ENCODE measurements at regions not wholly inside any gene's neighbourhood (a gene's known extent, or its start where the extent isn't known, plus 50 kb on each side); places are given as distances from the start of the nearest gene placed in this dataset.

GRCh38 chr10:56487746-56488145, 126.7 kb upstream of the ZWINT start (continued):
- TF ChIP-seq, protein P1, sequence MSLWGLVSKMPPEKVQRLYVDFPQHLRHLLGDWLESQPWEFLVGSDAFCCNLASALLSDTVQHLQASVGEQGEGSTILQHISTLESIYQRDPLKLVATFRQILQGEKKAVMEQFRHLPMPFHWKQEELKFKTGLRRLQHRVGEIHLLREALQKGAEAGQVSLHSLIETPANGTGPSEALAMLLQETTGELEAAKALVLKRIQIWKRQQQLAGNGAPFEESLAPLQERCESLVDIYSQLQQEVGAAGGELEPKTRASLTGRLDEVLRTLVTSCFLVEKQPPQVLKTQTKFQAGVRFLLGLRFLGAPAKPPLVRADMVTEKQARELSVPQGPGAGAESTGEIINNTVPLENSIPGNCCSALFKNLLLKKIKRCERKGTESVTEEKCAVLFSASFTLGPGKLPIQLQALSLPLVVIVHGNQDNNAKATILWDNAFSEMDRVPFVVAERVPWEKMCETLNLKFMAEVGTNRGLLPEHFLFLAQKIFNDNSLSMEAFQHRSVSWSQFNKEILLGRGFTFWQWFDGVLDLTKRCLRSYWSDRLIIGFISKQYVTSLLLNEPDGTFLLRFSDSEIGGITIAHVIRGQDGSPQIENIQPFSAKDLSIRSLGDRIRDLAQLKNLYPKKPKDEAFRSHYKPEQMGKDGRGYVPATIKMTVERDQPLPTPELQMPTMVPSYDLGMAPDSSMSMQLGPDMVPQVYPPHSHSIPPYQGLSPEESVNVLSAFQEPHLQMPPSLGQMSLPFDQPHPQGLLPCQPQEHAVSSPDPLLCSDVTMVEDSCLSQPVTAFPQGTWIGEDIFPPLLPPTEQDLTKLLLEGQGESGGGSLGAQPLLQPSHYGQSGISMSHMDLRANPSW (CRISPR knock-in tag; IDR thresholded peaks at IDR 0.05; ENCODE audit: borderline replicate concordance) = no peak

DNA sequence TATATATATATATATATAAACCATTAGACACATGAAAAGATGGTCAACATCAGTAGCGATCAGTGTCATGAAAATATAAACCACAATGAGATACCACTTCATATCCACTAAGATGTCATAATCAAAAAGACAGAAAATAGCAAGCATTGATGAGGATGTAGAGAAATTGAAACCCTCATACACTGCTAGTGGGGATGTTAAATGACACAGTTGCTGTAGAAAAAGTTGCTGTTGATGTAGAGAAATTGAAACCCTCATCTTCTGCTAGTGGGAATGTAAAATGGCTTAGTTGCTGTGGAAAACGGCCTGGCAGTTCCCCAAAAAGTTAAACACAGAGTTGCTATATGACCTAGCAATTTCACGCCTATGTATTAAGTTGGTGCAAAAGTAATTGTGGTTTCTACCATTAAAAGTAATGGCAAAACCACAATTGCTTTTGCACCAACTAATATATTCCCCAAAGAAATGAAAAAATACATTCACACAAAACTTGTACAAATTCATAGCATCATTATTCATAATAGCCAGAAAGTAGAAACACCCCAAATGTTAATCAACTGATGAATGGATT, 120.5 kb upstream of the ZWINT start:
- Histone ChIP-seq H3K4me3 (replicated peaks in 1 of 3; ENCODE audit: insufficient read depth in 1 of 3, low read depth in 2 of 3, low read length in 3 of 3) (no peak overlapping the region), H3K27ac (ENCODE audit: extremely low read length, insufficient read depth, low read length) (no peak overlapping the region), H3K79me2 (ENCODE audit: insufficient read depth, low read length) (no peaks in the 10 kb centered on the region), H3K9me3 (ENCODE audit: low read length) (peaks cover 9% of the 10 kb centered on the region; the same call in 1 of the 2 replicates), H3K27me3 (ENCODE audit: control insufficient read depth in 1 of 2, insufficient read depth in 2 of 2, low read length in 2 of 2) (no peaks in the 10 kb centered on the region), H3K4me2 (ENCODE audit: low read depth, low read length) (no peak overlapping the region), H3K36me3 (replicated peaks in 1 of 2; ENCODE audit: control insufficient read depth in 1 of 2, insufficient read depth in 2 of 2, low read length in 2 of 2) (no peaks in the 10 kb centered on the region), H3K9ac (ENCODE audit: insufficient read depth, low read depth, low read length) (no peak overlapping the region), H3K4me1 (ENCODE audit: insufficient read depth, low read length) (no peaks in the 10 kb centered on the region), H2AFZ (ENCODE audit: low read length) (no peak overlapping the region), H4K20me1 (ENCODE audit: insufficient read depth, low read length) (no peaks in the 10 kb centered on the region)
- in situ Hi-C loops (cut with HindIII; ENCODE audit: extremely low pct_ligation_motif_present, low pct_unique_long_range_greater_than_20kb) (no loop called here), intact Hi-C loops (cut with micrococcal nuclease; ENCODE audit: unreplicated experiment) (no loop called here)
- BruUV-seq (replicated peaks) = no TSS peak
- FAIRE-seq (no peak), DNase-seq (ENCODE audit: low spot score) (no peak), ATAC-seq (no peak)
- ChIA-PET POLR2A (no interaction called here), CTCF (ENCODE audit: low intra/inter-chr PET ratio, low total read pairs) (no interaction called here)
- 3% methylated on average over 3 of the region's 3 CpGs for WGBS (ENCODE audit: low lambda C conversion rate)
- TF ChIP-seq ZZZ3 (CRISPR knock-in tag; IDR thresholded peaks at IDR 0.05; ENCODE audit: borderline replicate concordance) (no peak), ZNF12 (CRISPR knock-in tag; IDR thresholded peaks at IDR 0.05) (no peak), ELF3 (CRISPR knock-in tag; IDR thresholded peaks at IDR 0.05) (no peak), ZNF746 (CRISPR knock-in tag; IDR thresholded peaks at IDR 0.05) (no peak), MZF1 (CRISPR knock-in tag; IDR thresholded peaks at IDR 0.05; ENCODE audit: borderline replicate concordance) (no peak), NFKBIZ (CRISPR knock-in tag; IDR thresholded peaks at IDR 0.05) (no peak), GMEB1 (CRISPR knock-in tag; IDR thresholded peaks at IDR 0.05; ENCODE audit: borderline replicate concordance) (no peak), FOXA1 (IDR thresholded peaks at IDR 0.05) (no peak), FOXA1 (CRISPR knock-in tag; IDR thresholded peaks at IDR 0.05) (no peak), SRSF1 (optimal IDR thresholded peaks at IDR 0.05; ENCODE audit: low read depth, low read length) (no peak), YEATS4 (CRISPR knock-in tag; IDR thresholded peaks at IDR 0.05; ENCODE audit: borderline replicate concordance) (no peak), ZNF589 (CRISPR knock-in tag; conservative IDR thresholded peaks at IDR 0.05) (no peak), SALL2 (CRISPR knock-in tag; IDR thresholded peaks at IDR 0.05) (no peak), ZNF333 (CRISPR knock-in tag; IDR thresholded peaks at IDR 0.05; ENCODE audit: borderline replicate concordance) (no peak)

Data from HepG2 (cell line).